SK-N-SH treated with all-trans-retinoic acid at 6 μM for 48 hours (cell line): ENCODE measurements at regions not wholly inside any gene's neighbourhood (a gene's known extent, or its start where the extent isn't known, plus 50 kb on each side); places are given as distances from the start of the nearest gene placed in this dataset.

ENCODE experiments used
- ATAC-seq: fragments of 200-7000 bp; cut with Tn5 transposase; 3 replicates; pipeline ENCODE4 v1.9.1; 2020; ENCODE audit warnings: mild to moderate bottlenecking, moderate library complexity
- ARNTL ChIP-seq: fragments of 450-650 bp; formaldehyde crosslinking; IDR thresholded peaks from 2 replicates; pipeline ENCODE4 v1.5.0; 2020; ENCODE audit warnings: low read depth, mild to moderate bottlenecking, moderate library complexity, borderline replicate concordance
- BACH2 ChIP-seq: fragments of 250-450 bp; sonication (Bioruptor Pico); IDR thresholded peaks from 2 replicates; pipeline ENCODE4 v1.9.0; 2021; ENCODE audit warnings: mild to moderate bottlenecking, borderline replicate concordance
- CREB5 ChIP-seq: fragments of 250-450 bp; sonication (Bioruptor Pico); IDR thresholded peaks from 2 replicates; pipeline ENCODE4 v1.5.1; 2020; ENCODE audit warnings: low read depth, mild to moderate bottlenecking, moderate library complexity
- CSDC2 ChIP-seq: fragments of 250-450 bp; sonication (Bioruptor Pico); IDR thresholded peaks from 2 replicates; pipeline ENCODE4 v1.5.0; 2020; ENCODE audit warnings: mild to moderate bottlenecking, moderate library complexity
- CSRNP3 ChIP-seq: fragments of 250-450 bp; sonication (Bioruptor Pico); IDR thresholded peaks from 2 replicates; pipeline ENCODE4 v1.5.1; 2021; ENCODE audit warnings: mild to moderate bottlenecking, moderate library complexity
- ESRRG ChIP-seq: fragments of 250-450 bp; sonication (Bioruptor Pico); IDR thresholded peaks from 2 replicates; pipeline ENCODE4 v1.6.1; 2021; ENCODE audit warnings: mild to moderate bottlenecking
- GLIS3 ChIP-seq: fragments of 250-450 bp; sonication (Bioruptor Pico); IDR thresholded peaks from 2 replicates; pipeline ENCODE4 v1.5.0; 2020; ENCODE audit warnings: mild to moderate bottlenecking, moderate library complexity
- OSR1 ChIP-seq: fragments of 250-450 bp; sonication (Bioruptor Pico); IDR thresholded peaks from 2 replicates; pipeline ENCODE4 v1.8.0; 2022; ENCODE audit warnings: moderate library complexity, mild to moderate bottlenecking, inconsistent platforms
- PATZ1 ChIP-seq: fragments of 250-450 bp; sonication (Bioruptor Pico); IDR thresholded peaks from 2 replicates; pipeline ENCODE4 v1.8.0; 2020; ENCODE audit warnings: mild to moderate bottlenecking, moderate library complexity, borderline replicate concordance
- POU6F1 ChIP-seq: fragments of 250-450 bp; sonication (Bioruptor Pico); IDR thresholded peaks from 2 replicates; pipeline ENCODE4 v1.8.0; 2021; ENCODE audit warnings: low read depth, mild to moderate bottlenecking, moderate library complexity, borderline replicate concordance
- PPARA ChIP-seq: fragments of 250-450 bp; sonication (Bioruptor Pico); IDR thresholded peaks from 2 replicates; pipeline ENCODE4 v1.5.0; 2020; ENCODE audit warnings: mild to moderate bottlenecking, borderline replicate concordance
- RARB ChIP-seq: fragments of 250-450 bp; sonication (Bioruptor Pico); IDR thresholded peaks from 2 replicates; pipeline ENCODE4 v1.8.0; 2021; ENCODE audit warnings: mild to moderate bottlenecking, moderate library complexity
- SNAI2 ChIP-seq: fragments of 250-450 bp; sonication (Bioruptor Pico); IDR thresholded peaks from 2 replicates; pipeline ENCODE4 v1.5.0; 2020; ENCODE audit warnings: mild to moderate bottlenecking, moderate library complexity
- TSHZ2 ChIP-seq: fragments of 250-450 bp; sonication (Bioruptor Pico); IDR thresholded peaks from 2 replicates; pipeline ENCODE4 v1.5.0; 2020; ENCODE audit warnings: mild to moderate bottlenecking, moderate library complexity
- ZC3H10 ChIP-seq: fragments of 250-450 bp; sonication (Bioruptor Pico); IDR thresholded peaks from 2 replicates; pipeline ENCODE4 v1.5.1; 2021; ENCODE audit warnings: mild to moderate bottlenecking, moderate library complexity
- ZFP3 ChIP-seq: fragments of 250-450 bp; sonication (Bioruptor Pico); IDR thresholded peaks from 2 replicates; pipeline ENCODE4 v1.5.0; 2020; ENCODE audit warnings: mild to moderate bottlenecking, moderate library complexity
- ZFP30 ChIP-seq: fragments of 450-650 bp; formaldehyde crosslinking; IDR thresholded peaks from 2 replicates; pipeline ENCODE4 v1.5.0; 2022; ENCODE audit warnings: mild to moderate bottlenecking, moderate library complexity
- ZNF565 ChIP-seq: fragments of 450-650 bp; formaldehyde crosslinking; conservative IDR thresholded peaks from 2 replicates; pipeline ENCODE4 v1.5.0; 2020; ENCODE audit warnings: low read depth, mild to moderate bottlenecking, moderate library complexity
- ZNF70 ChIP-seq: fragments of 450-650 bp; formaldehyde crosslinking; IDR thresholded peaks from 2 replicates; pipeline ENCODE4 v1.5.0; 2020; ENCODE audit warnings: mild to moderate bottlenecking, moderate library complexity
- ZNF8 ChIP-seq: fragments of 450-650 bp; formaldehyde crosslinking; IDR thresholded peaks from 2 replicates; pipeline ENCODE4 v1.5.0; 2020; ENCODE audit warnings: mild to moderate bottlenecking, moderate library complexity

GRCh38 chr10:128924918-128925317 is 542.1 kb upstream of the MGMT start:
- TF ChIP-seq CREB5 (no peak), SNAI2 (CRISPR knock-in tag) (no peak), POU6F1 (CRISPR knock-in tag) (no peak), ZNF565 (CRISPR knock-in tag) (no peak), GLIS3 (CRISPR knock-in tag) (no peak), PPARA (CRISPR knock-in tag) (no peak), OSR1 (CRISPR knock-in tag) (no peak), ZFP3 (CRISPR knock-in tag) (no peak), ZFP30 (no peak), TSHZ2 (no peak), ZC3H10 (no peak), ARNTL (CRISPR knock-in tag) (no peak), PATZ1 (CRISPR knock-in tag) (no peak), CSDC2 (CRISPR knock-in tag) (no peak), ZNF70 (CRISPR knock-in tag) (no peak), BACH2 (CRISPR knock-in tag) (no peak), ZNF8 (CRISPR knock-in tag) (no peak), CSRNP3 (CRISPR knock-in tag) (no peak), ESRRG (CRISPR knock-in tag) (no peak), RARB (CRISPR knock-in tag) (no peak)
- ATAC-seq, result no peak

- ATAC-seq, result no peak
- TF ChIP-seq PATZ1 (CRISPR knock-in tag) (no peak), POU6F1 (CRISPR knock-in tag) (no peak), CSRNP3 (CRISPR knock-in tag) (no peak), SNAI2 (CRISPR knock-in tag) (no peak), ZFP30 (no peak), ZC3H10 (no peak), ZFP3 (CRISPR knock-in tag) (no peak)
These were observed 540.3 kb upstream of the MGMT start for GRCh38 chr10:128926711-128927110.
